HG03354 (cell line): ENCODE measurements at regions not wholly inside any gene's neighbourhood (a gene's known extent, or its start where the extent isn't known, plus 50 kb on each side); places are given as distances from the start of the nearest gene placed in this dataset.

Experiments used
- ATAC-seq: cut with Tn5 transposase; IDR thresholded peaks from one replicate; pipeline ENCODE4 v1.9.1; 2021; ENCODE audit warnings: mild to moderate bottlenecking; ENCODE audit not compliant: unreplicated experiment, poor library complexity, severe bottlenecking

GRCh38 chr3:72152551-72153476, 367.9 kb upstream of the PROK2 start:
- ATAC-seq, result no peak

- ATAC-seq, result no peak
Measured at GRCh38 chr3:72151465-72152238, 366.7 kb upstream of the PROK2 start.

- ATAC-seq, result no peak
Measured at GRCh38 chr3:72150634-72151412, 365.9 kb upstream of the PROK2 start.

- ATAC-seq, result no peak
Measured at GRCh38 chr3:72149645-72150300, 364.8 kb upstream of the PROK2 start.

- ATAC-seq, result no peak
Measured at GRCh38 chr3:72147600-72147999, 362.7 kb upstream of the PROK2 start.

- ATAC-seq, result no peak
Measured at GRCh38 chr3:72145506-72146380, 360.8 kb upstream of the PROK2 start.

GRCh38 chr3:72144773-72145505, 360.0 kb upstream of the PROK2 start:
- peak; percentile 76 for ATAC-seq

- ATAC-seq, result no peak
Measured at GRCh38 chr3:72143966-72144717, 359.2 kb upstream of the PROK2 start.

- no peak for ATAC-seq
Measured at GRCh38 chr3:72143322-72143721, 358.4 kb upstream of the PROK2 start.

GRCh38 chr3:72142028-72142427, 357.1 kb upstream of the PROK2 start:
- no peak for ATAC-seq

- ATAC-seq, result no peak
Measured at GRCh38 chr3:72141264-72141663, 356.3 kb upstream of the PROK2 start.

GRCh38 chr3:72139316-72139715, 354.4 kb upstream of the PROK2 start:
- no peak for ATAC-seq

- no peak for ATAC-seq
Measured at GRCh38 chr3:72137865-72138861, 353.2 kb upstream of the PROK2 start.

- no peak for ATAC-seq
Measured at GRCh38 chr3:72135636-72136035, 350.7 kb upstream of the PROK2 start.

GRCh38 chr3:72134989-72135451, 350.1 kb upstream of the PROK2 start:
- ATAC-seq, result peak; percentile 53

GRCh38 chr3:72133329-72134011, 348.5 kb upstream of the PROK2 start:
- no peak for ATAC-seq
